ENCODE measurements at regions not wholly inside any gene's neighbourhood (a gene's known extent, or its start where the extent isn't known, plus 50 kb on each side); places are given as distances from the start of the nearest gene placed in this dataset.

DNA sequence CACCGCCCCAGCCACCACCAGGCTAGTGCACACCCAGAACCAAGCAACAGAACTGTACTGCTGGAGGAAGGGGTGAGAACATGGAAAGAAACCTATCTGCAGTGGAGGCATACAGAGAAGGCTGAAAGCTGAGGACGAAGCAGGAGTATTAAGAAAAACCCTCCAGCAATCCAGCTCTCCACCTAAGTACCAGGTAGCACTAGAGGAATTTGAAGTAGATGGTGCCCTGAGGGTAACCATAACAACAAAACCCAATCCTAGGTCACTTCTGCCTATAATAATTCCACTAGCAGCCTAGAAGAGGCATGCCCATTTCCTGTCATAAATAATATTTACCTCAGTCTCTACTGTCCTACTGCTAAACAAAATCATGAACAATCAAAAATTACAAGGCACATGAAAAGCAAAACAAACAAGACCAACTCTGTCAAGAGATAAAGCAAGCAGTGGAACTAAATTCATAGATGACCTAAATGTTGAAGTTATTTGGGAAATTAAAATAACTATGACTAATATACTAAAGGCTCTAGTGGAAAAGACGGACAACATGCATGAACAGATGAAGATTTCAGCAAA is 51.1 kb downstream of the HYCC1 start:
- no peak for DNase-seq (ENCODE audit: low read depth in 1 of 2, low spot score in 1 of 2)

DNA sequence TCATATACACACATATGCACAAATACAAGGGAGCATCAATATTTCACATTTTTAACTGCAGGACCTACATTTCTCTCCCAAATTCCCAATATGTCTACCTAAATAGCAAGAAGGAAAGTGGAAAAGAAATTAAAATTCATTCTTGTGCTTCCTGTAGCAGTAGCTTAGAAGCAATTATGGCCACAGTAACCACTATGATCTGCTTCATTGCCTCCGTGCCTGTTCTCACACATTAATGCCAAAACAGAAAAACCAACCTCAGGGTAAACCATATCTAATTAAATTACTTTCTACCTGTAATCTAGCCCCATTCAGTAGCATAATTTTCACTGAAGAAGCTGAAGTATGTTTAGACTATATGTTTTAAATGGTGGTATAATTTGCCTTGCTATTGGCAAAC is 55.2 kb downstream of the HYCC1 start:
- no peak for DNase-seq (ENCODE audit: low read depth in 1 of 2, low spot score in 1 of 2)

- DNase-seq (ENCODE audit: low read depth in 1 of 2, low spot score in 1 of 2): no peak
Measured at GRCh38 chr7:22954251-22954650, 59.7 kb downstream of the HYCC1 start.

GRCh38 chr7:22952306-22953015 is 61.5 kb downstream of the HYCC1 start:
- DNase-seq (ENCODE audit: low read depth in 1 of 2, low spot score in 1 of 2): no peak

- no peak for DNase-seq (ENCODE audit: low read depth in 1 of 2, low spot score in 1 of 2)
Measured at GRCh38 chr7:22949944-22950343, 64.0 kb downstream of the HYCC1 start.

GRCh38 chr7:22949221-22949620 is 64.7 kb downstream of the HYCC1 start:
- no peak for DNase-seq (ENCODE audit: low read depth in 1 of 2, low spot score in 1 of 2)

- DNase-seq (ENCODE audit: low read depth in 1 of 2, low spot score in 1 of 2): no peak
Measured at GRCh38 chr7:22948770-22949169, 65.2 kb downstream of the HYCC1 start.

GRCh38 chr7:22945584-22945983 is 68.3 kb downstream of the HYCC1 start:
- no peak for DNase-seq (ENCODE audit: low read depth in 1 of 2, low spot score in 1 of 2)

GRCh38 chr7:22944510-22944909 is 69.4 kb downstream of the HYCC1 start:
- DNase-seq (ENCODE audit: low read depth in 1 of 2, low spot score in 1 of 2): no peak

GRCh38 chr7:22944022-22944421 is 69.9 kb downstream of the HYCC1 start:
- DNase-seq (ENCODE audit: low read depth in 1 of 2, low spot score in 1 of 2): no peak

GRCh38 chr7:22942191-22942590 is 71.7 kb downstream of the HYCC1 start:
- DNase-seq (ENCODE audit: low read depth in 1 of 2, low spot score in 1 of 2): no peak

- no peak for DNase-seq (ENCODE audit: low read depth in 1 of 2, low spot score in 1 of 2)
Measured at GRCh38 chr7:22939842-22940241, 74.1 kb downstream of the HYCC1 start.

- DNase-seq (ENCODE audit: low read depth in 1 of 2, low spot score in 1 of 2): no peak
Measured at GRCh38 chr7:22937946-22938345, 76.0 kb downstream of the HYCC1 start.

DNA sequence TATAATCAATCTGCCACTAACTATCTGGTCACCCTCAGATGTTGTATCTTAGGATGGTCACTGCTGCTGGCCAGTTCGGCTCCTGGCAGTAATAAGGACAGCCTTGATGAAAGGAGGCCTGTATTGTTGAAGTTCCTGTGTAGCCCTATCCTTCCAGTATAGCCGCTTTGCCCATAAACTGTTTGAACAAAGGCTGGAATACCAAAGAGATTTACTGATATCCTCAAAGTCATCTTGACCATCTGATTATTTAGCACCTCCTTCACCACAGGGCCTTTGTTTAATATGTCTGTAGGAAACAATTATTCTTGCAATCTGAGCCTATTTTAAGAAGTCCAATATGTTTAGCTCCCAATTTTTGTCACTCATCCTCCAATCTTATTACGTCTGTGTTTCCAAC is 77.7 kb downstream of the HYCC1 start:
- no peak for DNase-seq (ENCODE audit: low read depth in 1 of 2, low spot score in 1 of 2)

DNA sequence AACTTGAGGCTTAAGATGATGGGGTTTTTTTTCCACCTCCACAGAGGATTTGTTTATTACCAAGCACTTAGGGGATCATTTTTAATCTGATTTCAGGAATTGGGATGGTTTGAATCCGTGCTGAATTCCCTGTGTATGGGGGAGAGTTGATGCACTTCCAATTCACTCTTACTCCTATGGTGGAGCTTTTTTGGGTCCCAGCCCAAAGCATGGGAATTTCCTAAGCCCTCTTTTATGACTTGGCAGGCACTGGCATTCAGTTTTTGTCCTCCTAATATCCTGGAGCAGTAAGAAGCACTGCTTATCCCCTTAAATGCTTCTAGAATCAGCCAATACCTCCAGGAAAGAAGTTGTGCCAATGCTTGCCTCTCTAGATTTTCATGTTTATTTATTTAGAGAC is 78.7 kb downstream of the HYCC1 start:
- no peak for DNase-seq (ENCODE audit: low read depth in 1 of 2, low spot score in 1 of 2)

GRCh38 chr7:22934473-22935065 is 79.4 kb downstream of the HYCC1 start:
- DNase-seq (ENCODE audit: low read depth in 1 of 2, low spot score in 1 of 2): no peak

- no peak for DNase-seq (ENCODE audit: low read depth in 1 of 2, low spot score in 1 of 2)
Measured at GRCh38 chr7:22934023-22934422, 79.9 kb downstream of the HYCC1 start.

DNA sequence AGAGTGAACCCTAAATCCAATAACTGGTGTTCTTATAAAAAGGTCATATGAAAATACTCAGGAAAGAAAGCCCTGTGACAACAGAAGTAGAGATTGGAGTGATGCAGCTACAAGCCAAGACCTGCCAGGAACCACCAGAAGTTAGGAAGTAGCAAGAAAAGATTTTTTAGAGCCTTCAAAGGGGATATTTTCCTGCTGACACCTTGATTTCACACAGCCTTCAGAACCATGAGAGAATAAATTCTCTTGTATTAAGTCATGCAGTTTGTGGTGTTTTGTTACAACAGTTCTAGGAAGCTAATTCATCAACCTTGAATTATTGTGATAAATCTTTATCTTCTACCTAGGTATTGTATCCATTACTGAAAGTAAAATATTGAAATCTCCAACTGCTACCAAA is 81.0 kb downstream of the HYCC1 start:
- DNase-seq (ENCODE audit: low read depth in 1 of 2, low spot score in 1 of 2): no peak

GRCh38 chr7:22931011-22931410 is 82.9 kb downstream of the HYCC1 start:
- DNase-seq (ENCODE audit: low read depth in 1 of 2, low spot score in 1 of 2): no peak

- DNase-seq (ENCODE audit: low read depth in 1 of 2, low spot score in 1 of 2): no peak
Measured at GRCh38 chr7:22922307-22922706, 91.6 kb downstream of the HYCC1 start.

- no peak for DNase-seq (ENCODE audit: low read depth in 1 of 2, low spot score in 1 of 2)
Measured at GRCh38 chr7:22921386-22922086, 92.4 kb downstream of the HYCC1 start.

DNA sequence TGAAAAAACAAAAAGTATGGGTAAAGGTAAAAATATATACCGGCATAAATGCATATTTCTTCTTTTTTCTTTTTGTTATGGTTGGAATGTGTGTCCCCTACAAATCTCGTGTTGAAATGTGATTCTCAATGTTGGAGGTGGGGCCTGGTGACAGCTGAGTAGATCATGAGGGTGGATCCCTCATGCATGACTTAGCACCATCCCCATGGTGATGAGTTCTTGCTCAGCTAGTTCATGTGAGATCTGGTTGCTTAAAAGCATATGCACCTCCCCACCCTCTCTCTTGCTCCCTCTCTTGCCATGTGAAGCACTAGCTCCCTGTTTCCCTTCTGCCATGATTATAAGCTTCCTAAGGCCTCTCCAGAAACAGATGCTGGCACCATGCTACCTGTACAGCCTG is 93.3 kb downstream of the HYCC1 start:
- DNase-seq (ENCODE audit: low read depth in 1 of 2, low spot score in 1 of 2): no peak

Measured in activated T-helper 1 cell treated with anti-CD3 and anti-CD28 coated beads, Interleukin-2, amount 50 U/mL, for 16 hours (primary cell).